ENCODE measurements at regions not wholly inside any gene's neighbourhood (a gene's known extent, or its start where the extent isn't known, plus 50 kb on each side); places are given as distances from the start of the nearest gene placed in this dataset.
A peak's percentile ranks its signal among the peaks of the same experiment; 100 is the strongest.
"Not testable (repeated sequence)": the region's sequence is repeated elsewhere in the genome, so short reads cannot be mapped to it uniquely, and the experiment has no call there.

GRCh38 chr3:174540116-174540908, 318.8 kb upstream of the NAALADL2 start:
- DNase-seq, result no peak

DNA sequence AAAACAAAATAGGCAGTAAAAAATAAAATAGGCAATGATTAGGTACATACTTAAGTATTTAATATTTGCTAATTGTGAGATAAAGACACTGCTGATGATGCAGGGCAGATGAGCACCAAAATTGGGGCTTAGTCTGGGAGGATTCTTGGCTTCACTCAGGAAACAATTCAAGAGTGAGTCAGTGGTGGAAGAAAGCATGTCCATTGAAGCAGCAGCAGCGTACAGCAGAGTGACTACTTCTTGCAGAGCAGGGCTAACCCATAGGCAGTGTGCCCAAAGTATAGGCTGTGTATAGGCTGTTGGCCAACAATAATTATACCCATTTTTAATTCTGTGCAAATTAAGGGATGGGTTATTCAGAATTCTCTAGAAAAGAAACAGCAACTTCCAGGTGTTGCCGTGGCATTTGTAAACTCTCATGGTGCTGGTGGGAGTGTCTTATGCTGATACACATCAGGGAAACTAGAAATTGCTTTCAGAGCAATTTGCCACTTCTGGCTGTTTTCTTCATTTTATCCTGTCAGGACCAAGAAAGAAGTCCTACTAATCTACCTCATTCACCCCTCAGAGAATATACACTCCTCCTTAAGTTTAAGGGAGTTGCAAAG, 317.3 kb upstream of the NAALADL2 start:
- no peak for DNase-seq

GRCh38 chr3:174547801-174548435, 311.2 kb upstream of the NAALADL2 start:
- no peak for DNase-seq

DNA sequence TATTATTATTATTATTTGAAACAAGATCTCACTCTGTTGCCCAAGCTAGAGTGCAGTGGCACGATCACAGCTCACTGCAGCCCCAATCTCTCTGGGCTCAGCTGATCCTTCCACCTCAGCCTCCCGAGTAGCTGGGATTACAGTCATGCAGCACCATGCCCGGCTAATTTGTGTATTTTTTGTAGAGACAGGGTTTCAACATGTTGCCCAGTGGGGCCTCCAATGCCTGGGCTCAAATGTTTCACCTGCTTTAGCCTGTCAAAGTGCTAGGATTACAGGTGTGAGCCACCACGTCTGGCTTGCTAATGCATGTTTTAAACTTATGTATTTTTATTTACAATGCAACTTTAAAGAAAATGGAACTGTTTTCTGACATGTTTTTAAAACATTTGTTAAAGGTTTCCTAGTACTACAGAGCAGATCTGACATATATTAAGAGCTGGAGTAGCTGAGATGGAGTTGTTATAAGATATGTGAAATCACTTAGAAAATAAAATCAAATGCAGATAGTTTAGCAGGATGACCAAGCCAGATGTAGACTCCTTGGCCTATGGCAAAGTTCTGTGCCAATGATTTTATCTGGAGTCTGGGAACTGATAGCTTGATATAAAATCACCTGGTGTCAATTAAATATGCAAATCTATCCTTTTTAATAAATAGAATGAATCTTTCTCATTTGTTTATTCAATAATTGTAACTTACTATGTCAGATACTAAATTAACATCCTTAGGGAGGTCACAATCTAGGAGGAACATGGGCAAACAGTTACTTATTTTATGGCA, 310.1 kb upstream of the NAALADL2 start:
- DNase-seq, result no peak

GRCh38 chr3:174581558-174581957, 277.6 kb upstream of the NAALADL2 start:
- no peak for DNase-seq

- DNase-seq, result peak; percentile 2
These were observed 275.7 kb upstream of the NAALADL2 start for GRCh38 chr3:174583396-174583795.

GRCh38 chr3:174587137-174587536, 272.0 kb upstream of the NAALADL2 start:
- not testable (repeated sequence) for DNase-seq

DNA sequence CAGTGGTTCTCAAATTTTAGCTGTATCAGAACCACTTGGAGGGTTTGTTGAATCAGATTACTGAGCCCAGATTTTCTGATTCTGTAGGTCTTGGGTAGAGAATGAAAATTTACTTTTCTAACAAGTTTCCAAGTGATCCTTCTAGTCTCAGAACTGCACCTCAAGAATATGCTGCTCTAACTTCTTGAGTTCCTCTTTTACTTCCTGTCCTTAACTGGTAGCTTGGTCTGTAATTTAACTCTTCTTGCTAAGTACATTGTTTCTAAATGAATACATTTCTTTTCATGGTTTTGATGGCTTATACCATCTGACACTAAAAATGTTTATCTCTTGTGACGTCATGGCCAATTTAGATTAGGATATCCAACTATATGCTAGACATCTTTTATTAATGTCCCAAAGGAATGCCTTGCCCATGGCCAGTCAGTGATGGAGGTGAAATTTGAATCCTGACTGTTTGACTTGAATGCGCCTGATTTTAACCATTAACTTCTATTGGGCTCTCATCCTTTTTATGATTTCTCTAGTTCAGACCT, 262.6 kb upstream of the NAALADL2 start:
- DNase-seq, result no peak

GRCh38 chr3:174598885-174599439, 260.2 kb upstream of the NAALADL2 start:
- no peak for DNase-seq

- DNase-seq, result no peak
These were observed 246.0 kb upstream of the NAALADL2 start for GRCh38 chr3:174613173-174613572.

DNA sequence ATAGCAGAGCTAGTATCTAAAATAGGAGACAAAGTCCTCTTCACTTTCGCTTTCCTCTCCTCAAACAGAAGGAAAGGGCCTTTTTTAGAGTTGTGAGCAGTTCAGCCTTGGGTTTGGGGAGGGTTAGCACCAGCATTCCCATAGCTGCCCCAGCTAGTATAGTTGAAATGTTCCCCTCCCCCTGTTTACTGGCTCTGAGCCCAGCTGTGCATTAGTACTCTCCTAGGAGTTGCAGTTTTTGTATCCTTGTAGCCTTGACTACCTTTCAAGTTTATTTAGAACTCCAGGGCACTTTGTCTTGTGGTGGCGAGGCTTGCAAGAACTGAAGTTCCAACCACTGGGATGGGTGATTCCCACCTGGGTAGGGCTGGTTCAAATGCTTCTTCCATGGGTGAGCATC, 245.1 kb upstream of the NAALADL2 start:
- peak; percentile 12 for DNase-seq

DNA sequence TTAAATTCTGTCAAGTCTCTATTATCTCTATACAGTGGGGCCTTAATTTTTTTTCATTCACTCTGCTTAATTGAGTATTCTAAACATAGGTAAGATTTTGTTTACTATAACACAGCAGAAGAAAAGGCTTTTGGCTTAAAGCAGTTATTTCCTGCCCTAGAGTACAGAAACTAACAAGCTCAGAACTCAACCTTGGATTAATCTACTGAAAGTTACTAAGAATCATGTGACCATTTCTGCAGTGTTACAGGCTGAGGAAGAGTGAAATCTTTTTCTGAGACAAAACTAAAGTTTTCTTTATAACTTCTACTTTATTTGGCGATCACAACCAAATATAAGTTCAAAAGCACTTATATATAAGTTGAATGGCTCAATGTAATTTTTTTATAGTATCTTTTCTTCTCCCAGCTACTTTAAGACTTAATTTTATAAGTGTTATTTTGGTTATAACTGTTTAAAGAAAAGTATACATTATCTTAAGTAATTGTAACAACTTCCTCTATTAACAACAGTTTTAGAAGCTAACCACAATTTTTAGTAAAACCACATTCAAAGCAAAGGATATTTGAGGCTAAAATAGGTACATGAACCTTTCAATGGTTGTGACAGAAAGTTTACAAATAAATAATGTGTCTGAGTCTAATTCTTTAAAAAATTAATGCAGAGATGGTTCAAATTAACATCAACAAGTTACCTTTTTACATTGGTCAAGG, 240.6 kb upstream of the NAALADL2 start:
- no peak for DNase-seq

- no peak for DNase-seq
These were observed 239.9 kb upstream of the NAALADL2 start for GRCh38 chr3:174619239-174619638.

GRCh38 chr3:174620138-174620537, 239.0 kb upstream of the NAALADL2 start:
- DNase-seq, result no peak

DNA sequence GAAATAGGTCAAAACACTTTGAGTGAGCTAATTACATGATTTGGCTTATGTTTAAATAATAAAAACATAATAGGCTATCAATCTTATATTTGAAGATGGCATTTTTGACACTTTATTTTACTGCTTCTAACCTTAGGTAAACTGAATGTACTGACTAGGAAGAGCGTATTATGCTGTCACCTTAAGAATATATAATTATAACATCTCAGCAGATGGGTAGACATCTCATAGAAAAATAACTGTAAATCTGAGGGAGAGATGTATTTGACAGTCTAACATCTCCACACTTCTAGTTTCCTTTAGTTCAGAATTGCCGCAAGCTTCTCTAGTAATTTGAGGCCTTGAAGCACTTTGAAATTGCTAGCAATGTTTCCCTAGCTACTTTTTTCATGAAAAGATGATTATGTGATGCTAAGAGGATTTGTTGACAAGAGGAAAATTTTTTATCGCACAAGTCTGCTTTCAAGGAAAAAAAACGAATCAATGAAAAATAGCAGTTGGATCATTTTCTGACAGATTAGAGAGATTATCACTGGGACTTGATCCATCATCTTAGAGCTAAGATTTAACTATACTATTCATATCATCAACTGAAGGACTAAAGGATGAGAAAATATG, 238.2 kb upstream of the NAALADL2 start:
- no peak for DNase-seq

GRCh38 chr3:174633342-174633741, 225.8 kb upstream of the NAALADL2 start:
- no peak for DNase-seq

GRCh38 chr3:174636451-174636850, 222.7 kb upstream of the NAALADL2 start:
- DNase-seq, result no peak

GRCh38 chr3:174639406-174639805, 219.7 kb upstream of the NAALADL2 start:
- no peak for DNase-seq

GRCh38 chr3:174639970-174640369, 219.2 kb upstream of the NAALADL2 start:
- DNase-seq, result no peak

DNA sequence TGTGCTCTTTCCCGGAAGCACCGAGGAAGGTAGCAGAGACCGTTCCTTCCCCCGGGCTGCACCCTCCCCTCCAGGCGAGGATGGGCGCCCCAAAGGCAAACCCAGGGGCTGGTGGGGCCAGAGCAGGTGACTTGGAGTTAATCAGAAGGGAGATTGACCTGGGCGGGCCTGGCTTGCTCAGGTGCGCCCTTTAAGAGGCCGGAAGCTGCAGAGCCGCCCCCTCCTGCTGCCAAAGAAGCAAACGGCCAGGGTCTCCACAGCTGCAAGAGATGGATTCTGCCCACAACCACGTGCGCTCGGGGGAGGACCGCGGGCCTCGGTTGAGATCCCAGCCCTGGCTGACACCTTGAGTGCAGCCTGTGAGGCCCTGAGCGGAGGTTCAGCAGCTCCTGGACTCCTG, 218.2 kb upstream of the NAALADL2 start:
- no peak for DNase-seq

GRCh38 chr3:174644287-174644686, 214.8 kb upstream of the NAALADL2 start:
- DNase-seq, result no peak
